ENCODE measurements at regions not wholly inside any gene's neighbourhood (a gene's known extent, or its start where the extent isn't known, plus 50 kb on each side); places are given as distances from the start of the nearest gene placed in this dataset.

DNA sequence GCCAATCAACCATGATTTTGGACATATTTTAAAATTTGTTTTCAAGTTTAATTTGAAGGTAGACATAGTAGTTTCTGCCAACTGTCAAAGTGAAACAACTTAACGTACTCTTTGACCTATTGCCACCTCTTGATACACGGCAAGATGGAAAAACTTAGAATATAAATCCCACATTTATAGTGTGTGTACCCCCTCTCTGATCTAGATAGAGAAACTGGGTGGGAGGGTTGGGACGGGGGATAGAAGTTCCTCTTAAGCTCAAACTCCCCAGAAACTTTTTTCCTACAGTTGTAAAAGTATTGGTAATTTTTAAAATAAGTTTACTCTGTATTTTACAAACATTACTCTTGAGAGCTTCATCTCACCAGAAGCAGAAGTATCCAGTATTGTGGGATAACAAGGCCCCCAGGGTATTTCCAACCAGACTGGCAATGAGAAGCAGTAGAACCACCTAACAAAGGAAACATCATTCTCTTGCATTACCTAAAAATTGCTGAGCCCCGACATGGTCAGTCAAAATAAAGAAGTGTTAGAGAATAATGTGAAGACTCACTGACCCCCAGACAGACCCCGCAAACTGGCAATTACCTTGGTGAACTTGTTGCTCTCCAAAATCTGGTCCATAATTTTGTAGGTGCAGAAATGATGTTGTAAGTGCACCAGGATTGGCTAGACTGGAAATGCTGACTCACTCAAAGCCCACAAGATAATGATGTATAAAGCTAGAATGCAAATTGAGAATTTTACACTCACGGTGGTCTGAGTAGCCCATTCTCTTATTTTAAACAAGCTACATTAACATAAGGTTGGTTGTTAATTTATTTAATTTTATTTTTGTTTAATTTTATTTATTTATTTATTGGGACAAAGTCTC lies 74.7 kb upstream of the TNFAIP3 start:
- no peak overlapping the region for H2BK20ac ChIP-seq (ENCODE audit: low read length)
- no peaks in the 10 kb centered on the region for H3K79me1 ChIP-seq (ENCODE audit: low read depth, low read length)
- no peak overlapping the region for H3K14ac ChIP-seq (ENCODE audit: insufficient read length)
- no peaks in the 10 kb centered on the region for H3K27me3 ChIP-seq (replicated peaks in 1 of 4; ENCODE audit: control insufficient read depth in 3 of 4, extremely low read depth in 1 of 4, insufficient read depth in 3 of 4, low read length in 3 of 4)
- no peak overlapping the region for H2BK120ac ChIP-seq (replicated peaks; ENCODE audit: low read depth, low read length)
- no peak overlapping the region for H3K4me3 ChIP-seq (ENCODE audit: extremely low read depth in 1 of 4, insufficient read depth in 2 of 4, low read depth in 3 of 4, low read length in 4 of 4)
- H3K4me2 ChIP-seq (ENCODE audit: insufficient read depth in 1 of 2, low read depth in 2 of 2, low read length in 2 of 2), result no peak overlapping the region
- H4K5ac ChIP-seq (ENCODE audit: insufficient read length, low read depth, low read length), result no peak overlapping the region
- 90% methylated on average over 6 of the region's 6 CpGs; no CpG with 5 or more reads in 1 of the 2 experiments for WGBS, 2 experiments (ENCODE audit: extremely low coverage in 1 of 2, insufficient coverage in 1 of 2, insufficient read length in 1 of 2, insufficient replicate concordance in 2 of 2, low coverage in 1 of 2, low lambda C conversion rate in 2 of 2, missing lambda C conversion rate in 1 of 2)
- no peak overlapping the region for H2AK5ac ChIP-seq (ENCODE audit: low read depth, low read length)
- DNase-seq (ENCODE audit: low read depth in 1 of 2, low spot score in 2 of 2) (no peak), FAIRE-seq (no peak)
- no peak overlapping the region for H3K4ac ChIP-seq (replicated peaks; ENCODE audit: insufficient read length, low read depth, low read length)
- H2BK12ac ChIP-seq (ENCODE audit: low read depth, low read length), result no peak overlapping the region
- H3K27ac ChIP-seq (ENCODE audit: low read depth, low read length), result no peak overlapping the region
- no peak overlapping the region for H4K91ac ChIP-seq (replicated peaks; ENCODE audit: insufficient read length, low read length)
- H3K23me2 ChIP-seq (ENCODE audit: low read depth, low read length), result peaks cover 2% of the 10 kb centered on the region; the same call in 1 of the 2 replicates
- no peaks in the 10 kb centered on the region for H3K9me3 ChIP-seq (ENCODE audit: insufficient read depth in 2 of 2, low read depth in 1 of 2, low read length in 1 of 2)
- H2AFZ ChIP-seq (ENCODE audit: low read length), result no peak overlapping the region
- H3K18ac ChIP-seq (ENCODE audit: extremely low read depth, low read length), result no peak overlapping the region
- H3K9ac ChIP-seq (replicated peaks in 1 of 4; ENCODE audit: extremely low read depth in 1 of 4, low read depth in 3 of 4, low read length in 3 of 4), result no peak overlapping the region
- no peak overlapping the region for H4K8ac ChIP-seq (ENCODE audit: extremely low read depth, insufficient read depth, low read length)
- CTCF ChIA-PET (ENCODE audit: partially characterized antibody), result interaction anchor here (0.8 kb wide), 1 partner anchor 68 kb away, joined by 3 read pairs; no protein-coding TSS in a partner anchor
- H3K23ac ChIP-seq (ENCODE audit: insufficient read length), result no peak overlapping the region
- H3K79me2 ChIP-seq (ENCODE audit: control insufficient read depth in 1 of 2, insufficient read depth in 2 of 2, low read length in 2 of 2), result no peaks in the 10 kb centered on the region
- H3K36me3 ChIP-seq (ENCODE audit: control insufficient read depth in 2 of 4, insufficient read depth in 4 of 4, low read length in 3 of 4), result no peaks in the 10 kb centered on the region
- no peak overlapping the region for H3K56ac ChIP-seq (replicated peaks; ENCODE audit: insufficient read length, low read depth, low read length)
- H2BK5ac ChIP-seq (ENCODE audit: low read depth, low read length), result no peak overlapping the region
- POLR2A ChIA-PET (ENCODE audit: partially characterized antibody), result no interaction called here
- no peak overlapping the region for H2BK15ac ChIP-seq (ENCODE audit: low read length)
- H4K20me1 ChIP-seq (replicated peaks in 1 of 2; ENCODE audit: control insufficient read depth in 1 of 2, insufficient read depth in 2 of 2, low read length in 2 of 2), result no peaks in the 10 kb centered on the region
- H3K4me1 ChIP-seq (replicated peaks in 1 of 4; ENCODE audit: control insufficient read depth in 3 of 4, insufficient read depth in 4 of 4, low read length in 3 of 4), result no peaks in the 10 kb centered on the region
- no peak for TF ChIP-seq ASH2L (IDR thresholded peaks at IDR 0.05; ENCODE audit: low read length)
- TF ChIP-seq BRCA1 (IDR thresholded peaks at IDR 0.05; ENCODE audit: low read depth, low read length), result no peak
- TF ChIP-seq GABPA (IDR thresholded peaks at IDR 0.05; ENCODE audit: borderline replicate concordance, insufficient read depth, low read length), result no peak
- TF ChIP-seq TAF1 (IDR thresholded peaks at IDR 0.05; ENCODE audit: low read depth, low read length), result no peak
- TF ChIP-seq RAD21 (IDR thresholded peaks at IDR 0.05 in 1 of 2, conservative IDR thresholded peaks at IDR 0.05 in 1 of 2; ENCODE audit: low read depth in 2 of 2, low read length in 2 of 2), result no peak
- TF ChIP-seq CTBP2 (IDR thresholded peaks at IDR 0.05; ENCODE audit: borderline replicate concordance, insufficient read depth, insufficient read length, low read length), result no peak
- no peak for TF ChIP-seq MAX (IDR thresholded peaks at IDR 0.05)
- TF ChIP-seq EGR1 (IDR thresholded peaks at IDR 0.05; ENCODE audit: borderline replicate concordance, low read depth, low read length), result no peak
- no peak for TF ChIP-seq SIRT6 (IDR thresholded peaks at IDR 0.05; ENCODE audit: low read length)
- TF ChIP-seq NANOG (IDR thresholded peaks at IDR 0.05; ENCODE audit: insufficient read depth, low read depth, low read length, poor library complexity, severe bottlenecking), result no peak
- no peak for TF ChIP-seq YY1 (IDR thresholded peaks at IDR 0.05; ENCODE audit: low read depth, low read length)
- no peak for TF ChIP-seq TAF7 (optimal IDR thresholded peaks at IDR 0.05; ENCODE audit: borderline replicate concordance, low read depth, low read length)

Measured in H1 (cell line).